CD4-positive, alpha-beta T cell treated with Interleukin-4 for 1 hour (primary cell): ENCODE measurements at regions not wholly inside any gene's neighbourhood (a gene's known extent, or its start where the extent isn't known, plus 50 kb on each side); places are given as distances from the start of the nearest gene placed in this dataset.

Experiments
- DNase-seq, 2 donors: peaks; one replicate each; pipeline ENCODE4 v3.0.0-alpha.2; 2020 to 2022

- no peak for DNase-seq
Observed at GRCh38 chr10:61842755-61843497, 58.6 kb upstream of the ARID5B start.

- no peak for DNase-seq
Observed at GRCh38 chr10:61844116-61844822, 57.2 kb upstream of the ARID5B start.

GRCh38 chr10:61845196-61845949 lies 56.1 kb upstream of the ARID5B start:
- no peak for DNase-seq

GRCh38 chr10:61845950-61846268 lies 55.6 kb upstream of the ARID5B start:
- DNase-seq, result no peak

DNA sequence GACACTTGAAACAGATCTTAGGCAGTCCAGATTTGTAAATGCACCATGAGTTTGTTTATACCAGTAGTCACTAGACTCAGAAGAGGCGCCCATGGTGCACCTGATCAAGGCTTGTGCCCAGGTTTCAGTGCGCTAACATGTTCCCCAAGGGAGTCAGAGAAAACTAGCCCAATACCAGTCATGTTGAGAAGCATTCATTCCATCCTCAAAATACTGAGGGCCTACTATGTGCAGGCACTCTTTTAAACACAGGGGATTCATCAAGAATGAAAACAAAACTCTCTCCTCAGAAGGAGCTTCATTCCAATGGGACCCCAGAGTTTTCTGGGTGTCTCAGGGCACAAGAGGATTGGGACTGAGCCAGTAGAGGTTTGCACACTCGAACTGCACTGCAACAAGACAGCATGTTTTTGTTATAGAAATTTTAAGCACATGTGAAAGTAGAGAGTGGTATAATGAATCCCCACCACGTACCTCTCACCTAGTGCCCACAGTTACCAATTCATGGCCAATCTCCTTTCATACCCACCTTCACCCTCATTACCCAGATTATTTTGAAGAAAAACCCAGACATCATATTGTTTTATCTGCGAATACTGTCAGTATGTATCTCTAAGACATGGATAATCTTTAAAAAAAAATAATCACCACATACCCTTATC lies 55.0 kb upstream of the ARID5B start:
- DNase-seq, result no peak

- DNase-seq, result no peak
Observed at GRCh38 chr10:61847087-61847486, 54.4 kb upstream of the ARID5B start.

GRCh38 chr10:61847640-61848039 lies 53.9 kb upstream of the ARID5B start:
- DNase-seq, result no peak

DNA sequence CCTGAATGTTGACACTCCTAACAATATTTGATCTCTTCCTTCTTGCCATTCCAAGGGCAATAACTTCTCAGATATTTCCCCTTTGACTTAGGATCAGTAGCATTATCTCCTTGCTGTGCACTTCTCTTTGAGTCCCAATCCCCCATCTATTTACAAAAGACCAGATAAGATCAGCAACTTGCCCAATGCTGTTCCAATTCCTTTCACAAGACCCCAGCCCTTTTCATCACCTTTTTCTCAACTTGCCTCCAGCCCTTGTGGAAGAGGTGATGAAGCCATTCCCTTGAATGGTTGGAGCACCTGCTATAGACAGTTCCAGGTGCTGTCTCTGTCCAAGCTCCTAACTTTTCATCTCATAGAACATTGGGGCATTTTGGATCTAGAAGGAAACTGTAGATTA lies 51.1 kb upstream of the ARID5B start:
- DNase-seq, result no peak
